HepG2 (cell line): ENCODE measurements at regions not wholly inside any gene's neighbourhood (a gene's known extent, or its start where the extent isn't known, plus 50 kb on each side); places are given as distances from the start of the nearest gene placed in this dataset.

Experiments used
- ATAC-seq: fragments of 200-7000 bp; cut with Tn5 transposase; 3 replicates; pipeline ENCODE4 v1.9.1; 2020; ENCODE audit warnings: mild to moderate bottlenecking, moderate library complexity
- BruUV-seq: library from RNA; stranded (reverse); fragments of 400-500 nt; replicated peaks from 2 replicates; lab custom pipeline; 2021; lab: Mats Ljungman, UMichigan
- CTCF ChIA-PET: fragments of 300-600 bp; formaldehyde crosslinking; extraction: SDS; loops from one replicate; lab custom pipeline; 2021; ENCODE audit warnings: low total read pairs, inconsistent platforms, low intra/inter-chr PET ratio; lab: Yijun Ruan, JAX
- POLR2A ChIA-PET: fragments of 350-600 bp; sonication (Branson Sonifier 250); formaldehyde crosslinking; loops from one replicate; lab custom pipeline; 2020; ENCODE audit warnings: antibody characterized with exemption, inconsistent platforms; lab: Yijun Ruan, JAX
- DNase-seq: peaks from one replicate; pipeline ENCODE4 v3.0.0-alpha.2; 2015; ENCODE audit warnings: low spot score
- FAIRE-seq: peaks from 3 replicates; lab custom pipeline; 2011; peaks lifted over from hg19 to GRCh38; lab: Jason Lieb, UNC
- H2AFZ ChIP-seq: one replicate; pipeline ENCODE4 v1.6.1; 2011; ENCODE audit warnings: low read length, inconsistent platforms
- H3K27ac ChIP-seq: fragments of 300-600 bp; 3 replicates; pipeline ENCODE4 v1.8.0; 2011; ENCODE audit warnings: mixed run types, mild to moderate bottlenecking, mixed read lengths, low read length, inconsistent platforms; ENCODE audit not compliant: insufficient read depth; ENCODE audit errors: extremely low read length
- H3K27me3 ChIP-seq, 2 experiments: fragments of 200-600 bp in 1 of 2; 2 replicates in 1 of 2; 3 replicates in 1 of 2; pipeline versions ENCODE4 v1.6.0 to v1.8.0; 2011; ENCODE audit warnings: low read length in 2 of 2, mild to moderate bottlenecking in 2 of 2, moderate library complexity in 2 of 2, inconsistent platforms in 1 of 2; ENCODE audit not compliant: insufficient read depth in 2 of 2, control insufficient read depth in 1 of 2
- H3K36me3 ChIP-seq, 2 experiments: fragments of 200-600 bp in 1 of 2; replicated peaks in 1 of 2; 2 replicates in 1 of 2; 3 replicates in 1 of 2; pipeline versions ENCODE4 v1.5.1 to v1.8.0; 2011; ENCODE audit warnings: low read length in 2 of 2, inconsistent platforms in 1 of 2; ENCODE audit not compliant: insufficient read depth in 2 of 2, control insufficient read depth in 1 of 2
- H3K4me1 ChIP-seq: 2 replicates; pipeline ENCODE4 v1.5.1; 2012; ENCODE audit warnings: low read length, inconsistent platforms; ENCODE audit not compliant: insufficient read depth
- H3K4me2 ChIP-seq: 2 replicates; pipeline ENCODE4 v1.6.0; 2011; ENCODE audit warnings: low read depth, low read length, inconsistent platforms
- H3K4me3 ChIP-seq, 3 experiments: fragments of 200-600 bp in 1 of 3; sonication (generic), shearing (Covaris generic) in 1 of 3; replicated peaks in 1 of 3; 2 replicates each; pipeline ENCODE4 v1.5.1; 2011 to 2016; ENCODE audit warnings: low read length in 3 of 3, inconsistent platforms in 2 of 3, low read depth in 2 of 3, mild to moderate bottlenecking in 2 of 3, control low read depth in 1 of 3, mixed read lengths in 1 of 3; ENCODE audit not compliant: insufficient read depth in 1 of 3
- H3K79me2 ChIP-seq: one replicate; pipeline ENCODE4 v1.6.1; 2011; ENCODE audit warnings: low read length, inconsistent platforms; ENCODE audit not compliant: insufficient read depth
- H3K9ac ChIP-seq: 2 replicates; pipeline ENCODE4 v1.6.0; 2011; ENCODE audit warnings: mild to moderate bottlenecking, low read depth, low read length, inconsistent platforms; ENCODE audit not compliant: insufficient read depth
- H3K9me3 ChIP-seq: 2 replicates; pipeline ENCODE4 v1.5.1; 2012; ENCODE audit warnings: mild to moderate bottlenecking, low read length
- H4K20me1 ChIP-seq: 2 replicates; pipeline ENCODE4 v1.6.0; 2011; ENCODE audit warnings: inconsistent platforms, mild to moderate bottlenecking, low read length, moderate library complexity; ENCODE audit not compliant: insufficient read depth
- CCDC6 ChIP-seq: sonication (generic); formaldehyde crosslinking; IDR thresholded peaks from 2 replicates; pipeline ENCODE4 v1.8.1; 2022; ENCODE audit warnings: mild to moderate bottlenecking, missing genetic modification reagents, moderate library complexity
- CREM ChIP-seq, 2 experiments: sonication (generic) in 1 of 2; formaldehyde crosslinking in 1 of 2; IDR thresholded peaks; 2 replicates each; pipeline versions ENCODE4 v1.4.0 to v1.6.1; 2016 to 2020; ENCODE audit warnings: antibody characterized with exemption in 1 of 2, mild to moderate bottlenecking in 1 of 2, missing genetic modification reagents in 1 of 2
- HMG20B ChIP-seq: conservative IDR thresholded peaks from 2 replicates; pipeline ENCODE4 v1.6.1; 2016; ENCODE audit warnings: missing genetic modification reagents, missing compliant biosample characterization
- KDM2A ChIP-seq: sonication (generic); formaldehyde crosslinking; IDR thresholded peaks from 2 replicates; pipeline ENCODE4 v1.4.0; 2020; ENCODE audit warnings: low read depth, missing genetic modification reagents, borderline replicate concordance
- NFE2L1 ChIP-seq: sonication (generic); formaldehyde crosslinking; IDR thresholded peaks from 2 replicates; pipeline ENCODE4 v1.4.0; 2020; ENCODE audit warnings: missing genetic modification reagents, mild to moderate bottlenecking, borderline replicate concordance
- PHF8 ChIP-seq: sonication (generic); formaldehyde crosslinking; IDR thresholded peaks from 2 replicates; pipeline ENCODE4 v1.5.0; 2020; ENCODE audit warnings: missing genetic modification reagents
- PRPF4 ChIP-seq: fragments of 200-400 bp; formaldehyde crosslinking; IDR thresholded peaks from 2 replicates; pipeline ENCODE4 v1.6.1; 2016; ENCODE audit warnings: low read length, low read depth; ENCODE audit not compliant: poor library complexity, severe bottlenecking
- ZC3H13 ChIP-seq: sonication (generic); formaldehyde crosslinking; IDR thresholded peaks from 2 replicates; pipeline ENCODE4 v1.8.1; 2023; ENCODE audit warnings: mild to moderate bottlenecking, missing genetic modification reagents, moderate library complexity
- ZNF331 ChIP-seq: sonication (generic); formaldehyde crosslinking; IDR thresholded peaks from 2 replicates; pipeline ENCODE4 v1.4.0; 2020; ENCODE audit warnings: missing genetic modification reagents
- ZNF577 ChIP-seq: sonication (generic); formaldehyde crosslinking; IDR thresholded peaks from 2 replicates; pipeline ENCODE4 v1.4.0; 2020; ENCODE audit warnings: mild to moderate bottlenecking, low read depth, missing genetic modification reagents, borderline replicate concordance
- WGBS: methylation state at CpG from one replicate; pipeline ENCODE4 v1.1.6; 2017; ENCODE audit warnings: low lambda C conversion rate; 5-methylcytosine and 5-hydroxymethylcytosine counted together
- in situ Hi-C: cut with HindIII; loops from 2 replicates; pipeline ENCODE4 v1.10.0; 2017; ENCODE audit warnings: low pct_unique_long_range_greater_than_20kb; ENCODE audit not compliant: extremely low pct_ligation_motif_present
- intact Hi-C: fragments of 100-400 bp; cut with micrococcal nuclease; formaldehyde crosslinking; loops from one replicate; pipeline ENCODE4 v1.10.0; 2022; ENCODE audit not compliant: unreplicated experiment
- TF ChIP-seq, protein P1 (sequence below): sonication (generic); formaldehyde crosslinking; IDR thresholded peaks from 2 replicates; pipeline ENCODE4 v1.8.0; 2023; ENCODE audit warnings: mild to moderate bottlenecking, missing genetic modification reagents
- TF ChIP-seq, protein P2 (sequence below): sonication (generic); formaldehyde crosslinking; IDR thresholded peaks from 2 replicates; pipeline ENCODE4 v1.8.1; 2023; ENCODE audit warnings: mild to moderate bottlenecking, missing genetic modification reagents
- TF ChIP-seq, protein P3 (sequence below): sonication (generic); formaldehyde crosslinking; conservative IDR thresholded peaks from 2 replicates; pipeline ENCODE4 v1.4.0; 2020; ENCODE audit warnings: missing genetic modification reagents
- TF ChIP-seq, protein P4 (sequence below): sonication (generic); formaldehyde crosslinking; IDR thresholded peaks from 2 replicates; pipeline ENCODE4 v1.5.0; 2020; ENCODE audit warnings: mild to moderate bottlenecking, missing genetic modification reagents, moderate library complexity

DNA sequence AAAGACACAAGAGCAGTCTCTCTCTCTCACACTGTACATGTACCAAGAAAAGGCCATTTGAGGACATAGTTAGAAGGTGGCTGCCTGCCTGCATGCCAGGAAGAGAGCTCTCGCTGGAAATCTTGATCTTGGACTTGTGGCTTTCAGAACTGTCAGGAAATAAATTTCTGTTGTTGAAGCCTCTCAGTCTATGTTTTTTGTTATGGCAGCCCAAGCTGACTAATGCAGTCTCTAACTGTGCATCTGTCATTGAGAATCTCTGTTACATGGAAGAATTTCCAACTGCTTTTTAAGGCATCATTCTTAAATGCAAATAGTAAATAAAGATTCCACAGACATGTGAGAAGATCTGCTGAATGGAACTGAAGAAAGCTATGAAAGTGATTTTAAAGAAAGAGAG lies 198.3 kb downstream of the PCDH10 start:
- H3K27me3 ChIP-seq: no peaks in the 10 kb centered on the region
- no peaks in the 10 kb centered on the region for H3K4me1 ChIP-seq
- POLR2A ChIA-PET: no interaction called here
- no TSS peak for BruUV-seq
- ATAC-seq (no peak), DNase-seq (no peak)
- H3K9ac ChIP-seq: no peak overlapping the region
- H3K27ac ChIP-seq: no peak overlapping the region
- no peaks in the 10 kb centered on the region for H3K9me3 ChIP-seq
- no peak for TF ChIP-seq KDM2A (CRISPR knock-in tag)
- TF ChIP-seq, protein P1, sequence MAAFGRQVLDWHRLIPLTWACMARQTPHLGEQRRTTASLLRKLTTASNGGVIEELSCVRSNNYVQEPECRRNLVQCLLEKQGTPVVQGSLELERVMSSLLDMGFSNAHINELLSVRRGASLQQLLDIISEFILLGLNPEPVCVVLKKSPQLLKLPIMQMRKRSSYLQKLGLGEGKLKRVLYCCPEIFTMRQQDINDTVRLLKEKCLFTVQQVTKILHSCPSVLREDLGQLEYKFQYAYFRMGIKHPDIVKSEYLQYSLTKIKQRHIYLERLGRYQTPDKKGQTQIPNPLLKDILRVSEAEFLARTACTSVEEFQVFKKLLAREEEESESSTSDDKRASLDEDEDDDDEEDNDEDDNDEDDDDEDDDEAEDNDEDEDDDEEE (CRISPR knock-in tag): no peak
- TF ChIP-seq ZNF577 (CRISPR knock-in tag): no peak
- TF ChIP-seq, protein P2, sequence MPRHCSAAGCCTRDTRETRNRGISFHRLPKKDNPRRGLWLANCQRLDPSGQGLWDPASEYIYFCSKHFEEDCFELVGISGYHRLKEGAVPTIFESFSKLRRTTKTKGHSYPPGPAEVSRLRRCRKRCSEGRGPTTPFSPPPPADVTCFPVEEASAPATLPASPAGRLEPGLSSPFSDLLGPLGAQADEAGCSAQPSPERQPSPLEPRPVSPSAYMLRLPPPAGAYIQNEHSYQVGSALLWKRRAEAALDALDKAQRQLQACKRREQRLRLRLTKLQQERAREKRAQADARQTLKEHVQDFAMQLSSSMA (CRISPR knock-in tag): no peak
- TF ChIP-seq PHF8: no peak
- TF ChIP-seq, all 625 proteins: peak for 0
- Histone ChIP-seq H4K20me1 (no peaks in the 10 kb centered on the region), H3K4me2 (no peak overlapping the region), H3K4me3 (no peak overlapping the region), H3K36me3 (no peaks in the 10 kb centered on the region), H2AFZ (no peak overlapping the region), H3K79me2 (no peaks in the 10 kb centered on the region)
- CTCF ChIA-PET: no interaction called here
- in situ Hi-C loops: no loop called here
- 43% methylated on average over 1 of the region's 1 CpG for WGBS
- intact Hi-C loops: no loop called here
- FAIRE-seq: no peak

DNA sequence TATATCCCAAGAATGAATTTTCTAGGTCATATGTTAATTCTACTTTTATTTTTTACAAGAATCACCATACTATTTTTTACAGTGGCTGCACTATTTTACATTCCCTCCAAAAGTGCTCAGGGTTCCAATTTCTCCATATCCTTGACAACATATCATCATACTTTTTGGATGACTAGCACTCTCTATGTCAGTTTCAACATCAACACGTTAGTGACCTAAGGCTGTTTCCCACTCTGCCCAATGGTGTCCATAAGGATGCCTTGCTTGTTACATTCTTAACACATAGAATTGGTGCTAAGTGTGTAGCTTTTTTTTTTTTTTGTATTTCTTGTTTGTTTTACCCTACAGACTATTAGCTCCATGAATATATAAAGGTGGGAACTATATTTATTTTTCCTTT lies 175.4 kb downstream of the PCDH10 start:
- CTCF ChIA-PET: no interaction called here
- TF ChIP-seq ZNF331 (no peak), PRPF4 (no peak), ZC3H13 (CRISPR knock-in tag) (no peak), NFE2L1 (CRISPR knock-in tag) (no peak), HMG20B (no peak), CCDC6 (CRISPR knock-in tag) (no peak), CREM (IDR thresholded peaks at IDR 0.05) (no peak), CREM (CRISPR knock-in tag; IDR thresholded peaks at IDR 0.05) (no peak)
- TF ChIP-seq, protein P3, sequence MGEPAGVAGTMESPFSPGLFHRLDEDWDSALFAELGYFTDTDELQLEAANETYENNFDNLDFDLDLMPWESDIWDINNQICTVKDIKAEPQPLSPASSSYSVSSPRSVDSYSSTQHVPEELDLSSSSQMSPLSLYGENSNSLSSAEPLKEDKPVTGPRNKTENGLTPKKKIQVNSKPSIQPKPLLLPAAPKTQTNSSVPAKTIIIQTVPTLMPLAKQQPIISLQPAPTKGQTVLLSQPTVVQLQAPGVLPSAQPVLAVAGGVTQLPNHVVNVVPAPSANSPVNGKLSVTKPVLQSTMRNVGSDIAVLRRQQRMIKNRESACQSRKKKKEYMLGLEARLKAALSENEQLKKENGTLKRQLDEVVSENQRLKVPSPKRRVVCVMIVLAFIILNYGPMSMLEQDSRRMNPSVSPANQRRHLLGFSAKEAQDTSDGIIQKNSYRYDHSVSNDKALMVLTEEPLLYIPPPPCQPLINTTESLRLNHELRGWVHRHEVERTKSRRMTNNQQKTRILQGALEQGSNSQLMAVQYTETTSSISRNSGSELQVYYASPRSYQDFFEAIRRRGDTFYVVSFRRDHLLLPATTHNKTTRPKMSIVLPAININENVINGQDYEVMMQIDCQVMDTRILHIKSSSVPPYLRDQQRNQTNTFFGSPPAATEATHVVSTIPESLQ (CRISPR knock-in tag): no peak
- TF ChIP-seq, protein P4, sequence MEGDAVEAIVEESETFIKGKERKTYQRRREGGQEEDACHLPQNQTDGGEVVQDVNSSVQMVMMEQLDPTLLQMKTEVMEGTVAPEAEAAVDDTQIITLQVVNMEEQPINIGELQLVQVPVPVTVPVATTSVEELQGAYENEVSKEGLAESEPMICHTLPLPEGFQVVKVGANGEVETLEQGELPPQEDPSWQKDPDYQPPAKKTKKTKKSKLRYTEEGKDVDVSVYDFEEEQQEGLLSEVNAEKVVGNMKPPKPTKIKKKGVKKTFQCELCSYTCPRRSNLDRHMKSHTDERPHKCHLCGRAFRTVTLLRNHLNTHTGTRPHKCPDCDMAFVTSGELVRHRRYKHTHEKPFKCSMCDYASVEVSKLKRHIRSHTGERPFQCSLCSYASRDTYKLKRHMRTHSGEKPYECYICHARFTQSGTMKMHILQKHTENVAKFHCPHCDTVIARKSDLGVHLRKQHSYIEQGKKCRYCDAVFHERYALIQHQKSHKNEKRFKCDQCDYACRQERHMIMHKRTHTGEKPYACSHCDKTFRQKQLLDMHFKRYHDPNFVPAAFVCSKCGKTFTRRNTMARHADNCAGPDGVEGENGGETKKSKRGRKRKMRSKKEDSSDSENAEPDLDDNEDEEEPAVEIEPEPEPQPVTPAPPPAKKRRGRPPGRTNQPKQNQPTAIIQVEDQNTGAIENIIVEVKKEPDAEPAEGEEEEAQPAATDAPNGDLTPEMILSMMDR: no peak

More for the DNA sequence above, 175.4 kb downstream of the PCDH10 start:
- H3K4me1 ChIP-seq: no peaks in the 10 kb centered on the region
- H3K36me3 ChIP-seq: no peaks in the 10 kb centered on the region
- no peaks in the 10 kb centered on the region for H3K79me2 ChIP-seq
- H3K9me3 ChIP-seq: no peaks in the 10 kb centered on the region
- in situ Hi-C loops (no loop called here), intact Hi-C loops (no loop called here)
- no peaks in the 10 kb centered on the region for H3K27me3 ChIP-seq
- H3K9ac ChIP-seq: no peak overlapping the region
- no peak for ATAC-seq
- H2AFZ ChIP-seq: no peak overlapping the region
- H3K4me3 ChIP-seq: no peak overlapping the region
- H3K27ac ChIP-seq: no peak overlapping the region
- 0% methylated on average over 1 of the region's 1 CpG for WGBS
- no peak overlapping the region for H3K4me2 ChIP-seq
- POLR2A ChIA-PET: no interaction called here
- DNase-seq: no peak
- FAIRE-seq: no peak
- no TSS peak for BruUV-seq
- no peaks in the 10 kb centered on the region for H4K20me1 ChIP-seq
